ENCODE measurements at regions not wholly inside any gene's neighbourhood (a gene's known extent, or its start where the extent isn't known, plus 50 kb on each side); places are given as distances from the start of the nearest gene placed in this dataset.

GRCh38 chr18:22056950-22057349 is 112.4 kb upstream of the GATA6 start (continued):
- TF ChIP-seq HOXB5 (CRISPR knock-in tag; IDR thresholded peaks at IDR 0.05) (no peak), ZSCAN20 (CRISPR knock-in tag; IDR thresholded peaks at IDR 0.05) (no peak), USF2 (IDR thresholded peaks at IDR 0.05) (no peak)

GRCh38 chr18:22057908-22058527 is 111.4 kb upstream of the GATA6 start:
- CTCF ChIA-PET: interaction anchor here (0.7 to 1.1 kb wide), 2 partner anchors 69 to 569 kb away, joined by 3 to 5 read pairs; no protein-coding TSS in a partner anchor
- H3K4me2 ChIP-seq: 0 out of 3 replicates have a peak overlapping the region, but pooled peaks have one; percentile 28
- ATAC-seq (peak in 1 of 2 experiments; percentile 39; a peak in 3 of 6 replicates), DNase-seq (ENCODE audit: low read depth in 1 of 2, low spot score in 1 of 2) (peak in 1 of 2 experiments; percentile 28), FAIRE-seq (no peak)
- TF ChIP-seq FOXS1 (CRISPR knock-in tag; IDR thresholded peaks at IDR 0.05): no peak
- TF ChIP-seq CBX8 (IDR thresholded peaks at IDR 0.05): no peak
- TF ChIP-seq FOSL2 (IDR thresholded peaks at IDR 0.05): no peak
- TF ChIP-seq FOSL2 (CRISPR knock-in tag; IDR thresholded peaks at IDR 0.05): no peak
- no peak for TF ChIP-seq ZSCAN20 (CRISPR knock-in tag; IDR thresholded peaks at IDR 0.05)
- no peak for TF ChIP-seq RARB (CRISPR knock-in tag; IDR thresholded peaks at IDR 0.05)
- TF ChIP-seq ATOH8 (CRISPR knock-in tag; IDR thresholded peaks at IDR 0.05; ENCODE audit: low read depth): no peak
- no peak for TF ChIP-seq NFE2L2 (conservative IDR thresholded peaks at IDR 0.05; ENCODE audit: low read length)
- H3K27ac ChIP-seq: no peak overlapping the region
- POLR2A ChIA-PET: interaction anchor here (0.7 kb wide), 1 partner anchor 105 kb away, joined by 6 read pairs; no protein-coding TSS in a partner anchor
- WGBS (ENCODE audit: missing lambda C conversion rate): 47% methylated on average over 5 of the region's 5 CpGs
- no peaks in the 10 kb centered on the region for H3K4me1 ChIP-seq
- H3K4me3 ChIP-seq: no peak overlapping the region
- no peaks in the 10 kb centered on the region for H3K9me3 ChIP-seq

GRCh38 chr18:22060361-22060760 is 109.0 kb upstream of the GATA6 start:
- Histone ChIP-seq H3K4me2 (no peak overlapping the region), H3K27ac (no peak overlapping the region), H3K4me1 (no peaks in the 10 kb centered on the region), H3K4me3 (no peak overlapping the region), H3K9me3 (no peaks in the 10 kb centered on the region)
- 92% methylated on average over 2 of the region's 2 CpGs for WGBS (ENCODE audit: missing lambda C conversion rate)
- CTCF ChIA-PET: interaction anchor here (0.6 to 0.9 kb wide), 2 partner anchors 16 to 64 kb away, joined by 3 read pairs; no protein-coding TSS in a partner anchor
- DNase-seq (ENCODE audit: low read depth in 1 of 2, low spot score in 1 of 2) (no peak), ATAC-seq (no peak), FAIRE-seq (no peak)
- TF ChIP-seq HDAC2 (IDR thresholded peaks at IDR 0.05): no peak
- TF ChIP-seq ZC3H11A (IDR thresholded peaks at IDR 0.05): no peak
- TF ChIP-seq SREBF2 (IDR thresholded peaks at IDR 0.05): no peak
- no peak for TF ChIP-seq RAD21 (conservative IDR thresholded peaks at IDR 0.05 in 1 of 2, IDR thresholded peaks at IDR 0.05 in 1 of 2)
- TF ChIP-seq RARB (CRISPR knock-in tag; IDR thresholded peaks at IDR 0.05): no peak
- TF ChIP-seq EP300 (IDR thresholded peaks at IDR 0.05): no peak
- no peak for TF ChIP-seq MAFK (IDR thresholded peaks at IDR 0.05; ENCODE audit: partially characterized antibody)
- no peak for TF ChIP-seq POLR2A (IDR thresholded peaks at IDR 0.05; ENCODE audit: low read length)
- no peak for TF ChIP-seq FOSB (CRISPR knock-in tag; IDR thresholded peaks at IDR 0.05)
- POLR2A ChIA-PET: no interaction called here

GRCh38 chr18:22063102-22063501 is 106.3 kb upstream of the GATA6 start:
- CTCF ChIA-PET: no interaction called here
- FAIRE-seq: no peak
- H3K4me3 ChIP-seq: no peak overlapping the region
- WGBS (ENCODE audit: missing lambda C conversion rate): 66% methylated on average over 4 of the region's 4 CpGs
- no peak for TF ChIP-seq PHF8 (IDR thresholded peaks at IDR 0.05; ENCODE audit: borderline replicate concordance, low read depth)
- no peak for TF ChIP-seq NR3C1 (IDR thresholded peaks at IDR 0.05)
- TF ChIP-seq POLR2AphosphoS2 (conservative IDR thresholded peaks at IDR 0.05; ENCODE audit: low read length): no peak
- no peak for TF ChIP-seq FOXS1 (CRISPR knock-in tag; IDR thresholded peaks at IDR 0.05)
- no peak for TF ChIP-seq JUNB (IDR thresholded peaks at IDR 0.05)
- no peak for TF ChIP-seq RCOR1 (IDR thresholded peaks at IDR 0.05; ENCODE audit: low read depth, low read length)
- no peak for TF ChIP-seq EHF (CRISPR knock-in tag; IDR thresholded peaks at IDR 0.05)
- no peaks in the 10 kb centered on the region for H3K4me1 ChIP-seq
- no peak overlapping the region for H3K27ac ChIP-seq
- POLR2A ChIA-PET: no interaction called here
- no peaks in the 10 kb centered on the region for H3K9me3 ChIP-seq
- no peak for DNase-seq (ENCODE audit: low read depth in 1 of 2, low spot score in 1 of 2)
- H3K4me2 ChIP-seq: no peak overlapping the region
- ATAC-seq: no peak

Data from A549 (cell line).